ENCODE measurements at regions not wholly inside any gene's neighbourhood (a gene's known extent, or its start where the extent isn't known, plus 50 kb on each side); places are given as distances from the start of the nearest gene placed in this dataset.

DNA sequence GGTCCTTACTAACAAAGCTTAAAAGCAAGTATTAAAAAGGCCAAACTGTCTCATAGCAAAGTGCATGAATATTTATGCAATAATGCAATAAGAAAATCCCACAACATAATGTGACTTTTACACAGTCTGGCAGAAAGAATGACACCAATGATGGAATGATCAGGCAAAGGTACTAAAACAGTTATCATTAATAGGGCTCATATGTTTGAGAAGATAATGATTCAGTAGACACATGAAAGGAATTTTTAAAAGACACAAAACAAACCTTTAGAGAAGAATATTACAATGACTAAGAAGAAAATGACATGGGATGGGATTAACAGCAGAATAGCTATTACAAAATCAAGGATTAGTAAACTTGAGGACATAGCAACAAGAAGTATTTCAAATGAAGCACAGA lies 1411.2 kb upstream of the TMEM132C start:
- H3K36me3 Mint-ChIP-seq (ENCODE audit: low read depth), result peaks cover 29% of the 10 kb centered on the region
- no peak for ATAC-seq
- no peaks in the 10 kb centered on the region for H4K20me1 ChIP-seq (replicated peaks; ENCODE audit: insufficient read depth)

More for the DNA sequence above, 1411.2 kb upstream of the TMEM132C start:
- H3K27me3 ChIP-seq (ENCODE audit: insufficient read depth), result no peaks in the 10 kb centered on the region
- no peaks in the 10 kb centered on the region for H3F3A ChIP-seq (replicated peaks; ENCODE audit: low read depth)
- TF ChIP-seq EZH2 (IDR thresholded peaks at IDR 0.05; ENCODE audit: low read depth, unreplicated experiment), result no peak
- no peak for TF ChIP-seq STAT1 (IDR thresholded peaks at IDR 0.05; ENCODE audit: unreplicated experiment)
- TF ChIP-seq ZNF114 (CRISPR knock-in tag; IDR thresholded peaks at IDR 0.05), result no peak
- no peak for TF ChIP-seq CREB1 (CRISPR knock-in tag; IDR thresholded peaks at IDR 0.05; ENCODE audit: low read depth)
- TF ChIP-seq, protein P1, sequence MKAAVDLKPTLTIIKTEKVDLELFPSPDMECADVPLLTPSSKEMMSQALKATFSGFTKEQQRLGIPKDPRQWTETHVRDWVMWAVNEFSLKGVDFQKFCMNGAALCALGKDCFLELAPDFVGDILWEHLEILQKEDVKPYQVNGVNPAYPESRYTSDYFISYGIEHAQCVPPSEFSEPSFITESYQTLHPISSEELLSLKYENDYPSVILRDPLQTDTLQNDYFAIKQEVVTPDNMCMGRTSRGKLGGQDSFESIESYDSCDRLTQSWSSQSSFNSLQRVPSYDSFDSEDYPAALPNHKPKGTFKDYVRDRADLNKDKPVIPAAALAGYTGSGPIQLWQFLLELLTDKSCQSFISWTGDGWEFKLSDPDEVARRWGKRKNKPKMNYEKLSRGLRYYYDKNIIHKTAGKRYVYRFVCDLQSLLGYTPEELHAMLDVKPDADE (IDR thresholded peaks at IDR 0.05), result no peak
- TF ChIP-seq REST (IDR thresholded peaks at IDR 0.05; ENCODE audit: unreplicated experiment), result no peak
- no peak for TF ChIP-seq POLR2AphosphoS5 (IDR thresholded peaks at IDR 0.05; ENCODE audit: low read depth)
- no peak for TF ChIP-seq NANOG (IDR thresholded peaks at IDR 0.05; ENCODE audit: borderline replicate concordance)
- TF ChIP-seq ZNF462 (CRISPR knock-in tag; IDR thresholded peaks at IDR 0.05), result no peak
- Mint-ChIP-seq H3K27ac (no peak overlapping the region), H3K27me3 (ENCODE audit: insufficient read depth, low read depth, poor library complexity) (peaks cover 2% of the 10 kb centered on the region), H3K4me1 (no peaks in the 10 kb centered on the region), H3K9me3 (peaks cover 94% of the 10 kb centered on the region), H3K4me3 (no peak overlapping the region)
- H3K4me1 ChIP-seq (ENCODE audit: insufficient read depth), result no peaks in the 10 kb centered on the region
- no peak overlapping the region for H3K27ac ChIP-seq (ENCODE audit: low read depth)
- no peak overlapping the region for H2AFZ ChIP-seq
- no peaks in the 10 kb centered on the region for H3K9me2 ChIP-seq (ENCODE audit: insufficient read depth)
- no peak overlapping the region for H3K4me2 ChIP-seq
- no peaks in the 10 kb centered on the region for H3K79me2 ChIP-seq (replicated peaks; ENCODE audit: insufficient read depth)
- no peak for DNase-seq (ENCODE audit: low spot score)
- no peak overlapping the region for H3K4me3 ChIP-seq
- no peaks in the 10 kb centered on the region for H3K36me3 ChIP-seq (ENCODE audit: insufficient read depth)
